ENCODE measurements at regions not wholly inside any gene's neighbourhood (a gene's known extent, or its start where the extent isn't known, plus 50 kb on each side); places are given as distances from the start of the nearest gene placed in this dataset.

GRCh38 chr10:70954381-70955176, 66.2 kb upstream of the PCBD1 start:
- Histone ChIP-seq H3K27me3 (ENCODE audit: control insufficient read depth, insufficient read depth, low read length) (peaks cover 34% of the 10 kb centered on the region), H3K9me1 (ENCODE audit: insufficient read depth, low read length) (no peaks in the 10 kb centered on the region), H3K79me1 (ENCODE audit: low read depth in 1 of 2, low read length in 2 of 2) (no peaks in the 10 kb centered on the region), H3K27ac (ENCODE audit: insufficient read depth, low read length) (no peak overlapping the region), H2BK5ac (ENCODE audit: low read depth, low read length, poor library complexity, severe bottlenecking) (no peak overlapping the region), H2AK5ac (ENCODE audit: low read depth, low read length) (no peak overlapping the region), H4K5ac (ENCODE audit: low read depth, low read length) (no peak overlapping the region), H3K23ac (ENCODE audit: low read depth, low read length) (no peak overlapping the region), H3K4me1 (ENCODE audit: control insufficient read depth, insufficient read depth, low read length) (no peaks in the 10 kb centered on the region), H4K20me1 (ENCODE audit: insufficient read depth, low read length) (no peaks in the 10 kb centered on the region), H3K4me2 (ENCODE audit: low read depth, low read length) (no peak overlapping the region), H3K14ac (replicated peaks; ENCODE audit: low read depth, low read length) (no peak overlapping the region), H4K91ac (ENCODE audit: insufficient read depth, low read depth, low read length) (no peak overlapping the region), H3K18ac (ENCODE audit: low read depth, low read length) (no peak overlapping the region), H3K56ac (ENCODE audit: extremely low read depth, insufficient read depth, low read length) (no peak overlapping the region), H2BK120ac (ENCODE audit: low read depth, low read length) (no peak overlapping the region), H2AK9ac (replicated peaks; ENCODE audit: low read depth, low read length, poor library complexity) (no peak overlapping the region), H2BK20ac (ENCODE audit: low read depth, low read length) (no peak overlapping the region), H2BK15ac (ENCODE audit: low read depth, low read length) (no peak overlapping the region), H3K4ac (ENCODE audit: low read depth, low read length) (no peak overlapping the region), H4K8ac (ENCODE audit: low read depth in 2 of 2, low read length in 2 of 2) (no peak overlapping the region), H2AFZ (replicated peaks; ENCODE audit: low read length, poor library complexity) (no peak overlapping the region), H3K36me3 (ENCODE audit: control insufficient read depth, insufficient read depth, low read length) (no peaks in the 10 kb centered on the region), H3K4me3 (ENCODE audit: insufficient read depth, low read depth, low read length) (no peak overlapping the region), H3K9me3 (ENCODE audit: control insufficient read depth, insufficient read depth, low read length) (no peaks in the 10 kb centered on the region), H3K9ac (ENCODE audit: low read depth, low read length) (no peak overlapping the region)
- dilution Hi-C loops (cut with HindIII; ENCODE audit: low sequenced_read_pairs, unreplicated experiment): no loop called here
- CTCF ChIA-PET: interaction anchor here (0.7 kb wide), 1 partner anchor 28 kb away, joined by 3 read pairs; no protein-coding TSS in a partner anchor
- DNase-seq: no peak
- BruUV-seq (replicated peaks): no TSS peak
- TF ChIP-seq FOS (IDR thresholded peaks at IDR 0.05; ENCODE audit: low read depth, low read length): no peak
- no peak for TF ChIP-seq MAZ (IDR thresholded peaks at IDR 0.05; ENCODE audit: borderline replicate concordance, low read depth, low read length)
- no peak for TF ChIP-seq BHLHE40 (IDR thresholded peaks at IDR 0.05; ENCODE audit: low read depth, low read length)
- no peak for TF ChIP-seq RFX5 (IDR thresholded peaks at IDR 0.05; ENCODE audit: low read depth, low read length)
- TF ChIP-seq, protein P1, sequence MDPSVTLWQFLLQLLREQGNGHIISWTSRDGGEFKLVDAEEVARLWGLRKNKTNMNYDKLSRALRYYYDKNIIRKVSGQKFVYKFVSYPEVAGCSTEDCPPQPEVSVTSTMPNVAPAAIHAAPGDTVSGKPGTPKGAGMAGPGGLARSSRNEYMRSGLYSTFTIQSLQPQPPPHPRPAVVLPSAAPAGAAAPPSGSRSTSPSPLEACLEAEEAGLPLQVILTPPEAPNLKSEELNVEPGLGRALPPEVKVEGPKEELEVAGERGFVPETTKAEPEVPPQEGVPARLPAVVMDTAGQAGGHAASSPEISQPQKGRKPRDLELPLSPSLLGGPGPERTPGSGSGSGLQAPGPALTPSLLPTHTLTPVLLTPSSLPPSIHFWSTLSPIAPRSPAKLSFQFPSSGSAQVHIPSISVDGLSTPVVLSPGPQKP (IDR thresholded peaks at IDR 0.05; ENCODE audit: borderline replicate concordance, low read depth, low read length): no peak
- no peak for TF ChIP-seq MXI1 (IDR thresholded peaks at IDR 0.05; ENCODE audit: borderline replicate concordance, low read depth, low read length)
- TF ChIP-seq MAFK (IDR thresholded peaks at IDR 0.05; ENCODE audit: low read depth, low read length): no peak
- no peak for TF ChIP-seq CTCF (conservative IDR thresholded peaks at IDR 0.05; ENCODE audit: low read depth, low read length)
- TF ChIP-seq POLR2A (IDR thresholded peaks at IDR 0.05; ENCODE audit: low read depth, low read length): no peak
- no peak for TF ChIP-seq RCOR1 (IDR thresholded peaks at IDR 0.05; ENCODE audit: insufficient replicate concordance, low read length)
- no peak for TF ChIP-seq RAD21 (IDR thresholded peaks at IDR 0.05; ENCODE audit: low read length)
- TF ChIP-seq CHD1 (IDR thresholded peaks at IDR 0.05; ENCODE audit: low read depth, low read length): no peak
- no peak for TF ChIP-seq SMC3 (IDR thresholded peaks at IDR 0.05; ENCODE audit: low read depth, low read length)
- TF ChIP-seq USF2 (IDR thresholded peaks at IDR 0.05; ENCODE audit: low read depth, low read length): no peak
- TF ChIP-seq CEBPB (IDR thresholded peaks at IDR 0.05; ENCODE audit: low read depth, low read length): no peak
- no peak for TF ChIP-seq NFE2L2 (IDR thresholded peaks at IDR 0.05; ENCODE audit: low read depth, low read length)
- intact Hi-C loops (cut with micrococcal nuclease): no loop called here
- in situ Hi-C loops (cut with MboI; ENCODE audit: low sequenced_read_pairs): no loop called here
- no peak for ATAC-seq (ENCODE audit: low read depth)
- no CpG with 5 or more reads among the region's 13 CpGs for WGBS, 2 experiments (ENCODE audit: extremely low coverage in 2 of 2, insufficient read length in 1 of 2)
- POLR2A ChIA-PET (ENCODE audit: unreplicated experiment): no interaction called here

Data from IMR-90 (cell line).